Endodermal cell (in vitro differentiated cells): ENCODE measurements at regions not wholly inside any gene's neighbourhood (a gene's known extent, or its start where the extent isn't known, plus 50 kb on each side); places are given as distances from the start of the nearest gene placed in this dataset.

Source experiments
- DNase-seq: peaks from one replicate; pipeline ENCODE4 v3.0.0-alpha.2; 2017
- H3K27ac ChIP-seq: 2 replicates; pipeline ENCODE4 v1.5.1; 2013; ENCODE audit warnings: mild to moderate bottlenecking, low read depth, low read length, moderate library complexity
- H3K27me3 ChIP-seq: 2 replicates; pipeline ENCODE4 v1.6.1; 2013; ENCODE audit warnings: mild to moderate bottlenecking, low read length, moderate library complexity; ENCODE audit not compliant: insufficient read depth, control insufficient read depth, poor library complexity, severe bottlenecking
- H3K36me3 ChIP-seq: 2 replicates; pipeline ENCODE4 v1.7.0; 2013; ENCODE audit warnings: mild to moderate bottlenecking, low read length, moderate library complexity; ENCODE audit not compliant: control insufficient read depth, insufficient read depth
- H3K4me1 ChIP-seq: one replicate; pipeline ENCODE4 v1.7.0; 2013; ENCODE audit warnings: low read length; ENCODE audit not compliant: control insufficient read depth, insufficient read depth
- H3K4me3 ChIP-seq: 2 replicates; pipeline ENCODE4 v1.5.1; 2013; ENCODE audit warnings: mild to moderate bottlenecking, low read length, moderate library complexity
- H3K9ac ChIP-seq: 2 replicates; pipeline ENCODE4 v1.6.1; 2013; ENCODE audit warnings: mild to moderate bottlenecking, low read length, moderate library complexity; ENCODE audit not compliant: poor library complexity, severe bottlenecking; ENCODE audit errors: extremely low read depth
- H3K9me3 ChIP-seq: 2 replicates; pipeline ENCODE4 v1.6.1; 2013; ENCODE audit warnings: mild to moderate bottlenecking, low read length, moderate library complexity; ENCODE audit not compliant: control insufficient read depth
- H3K27ac Mint-ChIP-seq: 2 replicates; pipeline ENCODE4 v1.8.0; 2020; ENCODE audit warnings: mixed read lengths
- H3K27me3 Mint-ChIP-seq: 2 replicates; pipeline ENCODE4 v1.8.0; 2021; ENCODE audit warnings: mild to moderate bottlenecking, mixed read lengths; ENCODE audit not compliant: insufficient read depth
- H3K36me3 Mint-ChIP-seq: 2 replicates; pipeline ENCODE4 v1.8.0; 2020; ENCODE audit warnings: low read depth, mixed read lengths
- H3K4me1 Mint-ChIP-seq: 2 replicates; pipeline ENCODE4 v1.8.0; 2020; ENCODE audit warnings: mixed read lengths
- H3K4me3 Mint-ChIP-seq: 2 replicates; pipeline ENCODE4 v1.8.0; 2020; ENCODE audit warnings: mild to moderate bottlenecking, moderate library complexity, mixed read lengths
- H3K9me3 Mint-ChIP-seq: 2 replicates; pipeline ENCODE4 v1.8.0; 2020; ENCODE audit warnings: mild to moderate bottlenecking, mixed read lengths
- CTCF ChIP-seq: fragments of 200-600 bp; sonication (generic); conservative IDR thresholded peaks from 2 replicates; pipeline ENCODE4 v1.5.0; 2021; ENCODE audit warnings: antibody characterized with exemption, mild to moderate bottlenecking
- WGBS, 2 experiments: methylation state at CpG; one replicate each; pipeline versions ENCODE4 v1.1.5 to v1.1.7; 2013; ENCODE audit warnings: missing lambda C conversion rate in 2 of 2, mixed read lengths in 1 of 2; ENCODE audit not compliant: insufficient coverage in 1 of 2, insufficient read length in 1 of 2; 5-methylcytosine and 5-hydroxymethylcytosine counted together

DNA sequence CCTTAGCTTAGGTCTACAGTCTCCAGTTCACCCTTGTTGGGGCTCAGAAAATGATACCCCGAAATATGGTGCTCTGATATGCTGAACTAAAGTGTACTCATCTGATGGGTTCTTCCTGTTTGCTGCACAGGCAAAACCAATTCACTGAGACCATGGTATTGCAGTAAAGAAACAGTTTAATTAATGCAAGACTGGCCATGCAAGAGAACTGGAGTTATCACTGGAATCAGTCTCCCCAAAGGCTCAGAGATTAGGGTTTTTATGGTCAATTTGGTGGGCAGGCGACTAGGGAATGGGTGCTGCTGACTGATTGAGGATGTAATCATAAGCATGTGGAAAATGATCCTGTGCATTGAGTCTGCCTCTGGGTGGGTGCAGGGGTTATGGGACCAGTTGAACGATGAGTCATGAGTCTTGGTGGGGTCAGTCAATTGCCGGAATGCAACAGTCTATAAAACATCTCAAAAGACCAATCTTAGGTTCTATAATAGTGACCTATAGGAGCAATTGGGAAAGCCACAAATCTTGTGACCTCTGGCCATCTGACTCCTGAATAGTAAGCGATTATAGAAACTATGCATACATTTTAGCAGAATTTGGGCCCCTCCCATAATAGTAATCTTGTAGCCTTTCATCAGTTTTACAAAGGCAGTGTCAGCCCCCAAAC, 113.0 kb upstream of the ANKRD55 start:
- no peaks in the 10 kb centered on the region for H3K4me1 Mint-ChIP-seq
- no peak for TF ChIP-seq CTCF
- no peaks in the 10 kb centered on the region for H3K36me3 Mint-ChIP-seq

DNA sequence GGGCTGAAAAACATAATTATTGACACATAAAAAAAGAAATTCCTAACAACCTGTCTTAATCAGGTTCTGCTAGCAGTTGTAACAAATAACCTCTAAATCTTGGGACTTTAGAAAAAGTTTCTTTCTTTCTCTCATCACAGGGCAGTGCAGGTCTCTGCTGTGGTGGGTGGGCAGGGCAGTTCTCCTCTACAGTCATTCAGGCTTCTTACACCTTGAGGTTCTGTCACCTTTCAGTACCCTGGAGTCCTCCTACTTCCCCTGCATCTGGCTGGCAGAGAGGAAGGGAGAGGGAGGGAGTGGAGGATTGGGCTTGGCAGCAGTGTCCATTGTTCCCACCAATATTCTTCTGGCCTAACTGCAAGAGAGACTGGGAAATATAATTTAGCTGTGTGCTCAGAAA, 112.2 kb upstream of the ANKRD55 start:
- Histone ChIP-seq H3K27me3 (no peaks in the 10 kb centered on the region), H3K27ac (no peak overlapping the region), H3K4me3 (no peak overlapping the region), H3K9ac (no peak overlapping the region), H3K9me3 (no peaks in the 10 kb centered on the region), H3K36me3 (no peaks in the 10 kb centered on the region), H3K4me1 (no peaks in the 10 kb centered on the region)
- H3K9me3 Mint-ChIP-seq = peaks cover 3% of the 10 kb centered on the region
- no peak overlapping the region for H3K27ac Mint-ChIP-seq
- DNase-seq = no peak
- H3K4me3 Mint-ChIP-seq = no peak overlapping the region
- no peaks in the 10 kb centered on the region for H3K36me3 Mint-ChIP-seq
- H3K27me3 Mint-ChIP-seq = peaks cover 7% of the 10 kb centered on the region
- no peaks in the 10 kb centered on the region for H3K4me1 Mint-ChIP-seq
- no peak for TF ChIP-seq CTCF

More for the DNA sequence above, 113.0 kb upstream of the ANKRD55 start:
- no peak for DNase-seq
- Mint-ChIP-seq H3K4me3 (no peak overlapping the region), H3K27ac (no peak overlapping the region), H3K9me3 (peaks cover 3% of the 10 kb centered on the region), H3K27me3 (peaks cover 2% of the 10 kb centered on the region)
- Histone ChIP-seq H3K9ac (no peak overlapping the region), H3K27me3 (no peaks in the 10 kb centered on the region), H3K4me3 (no peak overlapping the region), H3K4me1 (no peaks in the 10 kb centered on the region), H3K9me3 (no peaks in the 10 kb centered on the region), H3K27ac (no peak overlapping the region), H3K36me3 (no peaks in the 10 kb centered on the region)
- 91 to 93% methylated on average over 3 to 5 of the region's 5 CpGs for WGBS, 2 experiments

DNA sequence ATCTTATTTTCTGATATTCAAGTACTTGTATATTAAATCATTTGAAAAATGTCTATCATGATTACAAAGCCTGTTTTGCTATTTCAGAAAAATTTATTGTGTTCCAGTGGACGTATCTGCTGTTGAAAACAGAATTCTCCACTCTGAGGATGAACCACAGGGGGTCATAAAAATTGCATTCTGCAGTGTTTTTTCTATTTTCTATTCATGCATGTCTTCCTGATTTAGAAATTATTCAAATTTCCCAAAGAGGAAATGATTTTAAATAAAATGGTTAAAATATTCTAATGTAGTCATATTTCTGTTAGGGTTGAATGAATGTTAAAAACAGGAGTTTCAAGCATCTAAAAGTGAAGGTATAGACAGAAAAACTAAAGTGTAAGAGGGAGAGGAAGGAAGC, 111.5 kb upstream of the ANKRD55 start:
- no peak overlapping the region for H3K4me3 ChIP-seq
- Mint-ChIP-seq H3K4me1 (no peaks in the 10 kb centered on the region), H3K9me3 (peaks cover 3% of the 10 kb centered on the region), H3K36me3 (no peaks in the 10 kb centered on the region), H3K27me3 (peaks cover 7% of the 10 kb centered on the region), H3K27ac (no peak overlapping the region), H3K4me3 (no peak overlapping the region)
- TF ChIP-seq CTCF = no peak
- 56 to 97% methylated on average over 1 of the region's 1 CpG for WGBS, 2 experiments
- no peaks in the 10 kb centered on the region for H3K36me3 ChIP-seq
- H3K4me1 ChIP-seq = no peaks in the 10 kb centered on the region
- no peak for DNase-seq
- H3K9me3 ChIP-seq = no peaks in the 10 kb centered on the region
- no peak overlapping the region for H3K9ac ChIP-seq
- H3K27ac ChIP-seq = no peak overlapping the region
- no peaks in the 10 kb centered on the region for H3K27me3 ChIP-seq
